SK-N-SH treated with all-trans-retinoic acid at 6 μM for 48 hours (cell line): ENCODE measurements at regions not wholly inside any gene's neighbourhood (a gene's known extent, or its start where the extent isn't known, plus 50 kb on each side); places are given as distances from the start of the nearest gene placed in this dataset.

Source experiments
- ARNTL ChIP-seq: fragments of 450-650 bp; formaldehyde crosslinking; IDR thresholded peaks from 2 replicates; pipeline ENCODE4 v1.5.0; 2020; ENCODE audit warnings: low read depth, mild to moderate bottlenecking, moderate library complexity, borderline replicate concordance
- CREB5 ChIP-seq: fragments of 250-450 bp; sonication (Bioruptor Pico); IDR thresholded peaks from 2 replicates; pipeline ENCODE4 v1.5.1; 2020; ENCODE audit warnings: low read depth, mild to moderate bottlenecking, moderate library complexity
- GLIS3 ChIP-seq: fragments of 250-450 bp; sonication (Bioruptor Pico); IDR thresholded peaks from 2 replicates; pipeline ENCODE4 v1.5.0; 2020; ENCODE audit warnings: mild to moderate bottlenecking, moderate library complexity
- PATZ1 ChIP-seq: fragments of 250-450 bp; sonication (Bioruptor Pico); IDR thresholded peaks from 2 replicates; pipeline ENCODE4 v1.8.0; 2020; ENCODE audit warnings: mild to moderate bottlenecking, moderate library complexity, borderline replicate concordance
- POU6F1 ChIP-seq: fragments of 250-450 bp; sonication (Bioruptor Pico); IDR thresholded peaks from 2 replicates; pipeline ENCODE4 v1.8.0; 2021; ENCODE audit warnings: low read depth, mild to moderate bottlenecking, moderate library complexity, borderline replicate concordance
- SNAI2 ChIP-seq: fragments of 250-450 bp; sonication (Bioruptor Pico); IDR thresholded peaks from 2 replicates; pipeline ENCODE4 v1.5.0; 2020; ENCODE audit warnings: mild to moderate bottlenecking, moderate library complexity
- TCF4 ChIP-seq: fragments of 250-450 bp; sonication (Bioruptor Pico); IDR thresholded peaks from 2 replicates; pipeline ENCODE4 v1.8.0; 2021; ENCODE audit warnings: mild to moderate bottlenecking, moderate library complexity, borderline replicate concordance
- TOX ChIP-seq: fragments of 250-450 bp; sonication (Bioruptor Pico); IDR thresholded peaks from 2 replicates; pipeline ENCODE4 v1.8.0; 2021; ENCODE audit warnings: mild to moderate bottlenecking, moderate library complexity, borderline replicate concordance
- ZC3H10 ChIP-seq: fragments of 250-450 bp; sonication (Bioruptor Pico); IDR thresholded peaks from 2 replicates; pipeline ENCODE4 v1.5.1; 2021; ENCODE audit warnings: mild to moderate bottlenecking, moderate library complexity
- ZFP30 ChIP-seq: fragments of 450-650 bp; formaldehyde crosslinking; IDR thresholded peaks from 2 replicates; pipeline ENCODE4 v1.5.0; 2022; ENCODE audit warnings: mild to moderate bottlenecking, moderate library complexity

- TF ChIP-seq ARNTL (CRISPR knock-in tag) (no peak), PATZ1 (no peak), ZFP30 (CRISPR knock-in tag) (no peak), SNAI2 (CRISPR knock-in tag) (no peak), TCF4 (CRISPR knock-in tag) (no peak), CREB5 (CRISPR knock-in tag) (no peak), ZC3H10 (CRISPR knock-in tag) (no peak), POU6F1 (CRISPR knock-in tag) (no peak), GLIS3 (CRISPR knock-in tag) (no peak), TOX (CRISPR knock-in tag) (no peak)
Observed at GRCh38 chr3:55246033-55246432, 241.1 kb downstream of the WNT5A start.
